Kidney (tissue), 13 donors: ENCODE measurements at regions not wholly inside any gene's neighbourhood (a gene's known extent, or its start where the extent isn't known, plus 50 kb on each side); places are given as distances from the start of the nearest gene placed in this dataset.

Experiments
- DNase-seq, 5 donors: peaks; one replicate each; pipeline ENCODE4 v3.0.0-alpha.2; 2013 to 2020
- FAIRE-seq: peaks from 2 replicates; lab custom pipeline; 2012; peaks lifted over from hg19 to GRCh38; lab: Jason Lieb, UNC
- H3K27ac ChIP-seq, 2 donors: one replicate each; pipeline ENCODE4 v1.7.0; 2013; ENCODE audit warnings: low read depth in 2 of 2, low read length in 2 of 2, inconsistent platforms in 1 of 2
- H3K27me3 ChIP-seq: one replicate; pipeline ENCODE4 v1.7.1; 2013; ENCODE audit warnings: low read length, inconsistent platforms; ENCODE audit not compliant: control insufficient read depth, insufficient read depth
- H3K36me3 ChIP-seq, 3 donors: one replicate each; pipeline versions ENCODE4 v1.7.0 to v1.7.1; 2013; ENCODE audit warnings: low read length in 3 of 3, control low read depth in 1 of 3, inconsistent platforms in 1 of 3; ENCODE audit not compliant: insufficient read depth in 3 of 3, control insufficient read depth in 2 of 3
- H3K4me1 ChIP-seq, 3 donors: one replicate each; pipeline versions ENCODE4 v1.7.0 to v1.7.1; 2013; ENCODE audit warnings: low read length in 3 of 3, inconsistent platforms in 1 of 3, low read depth in 1 of 3; ENCODE audit not compliant: control insufficient read depth in 2 of 3, insufficient read depth in 2 of 3
- H3K4me3 ChIP-seq, 3 donors: one replicate each; pipeline versions ENCODE4 v1.7.0 to v1.8.1; 2013; ENCODE audit warnings: low read length in 3 of 3, control low read depth in 1 of 3, inconsistent platforms in 1 of 3
- H3K9ac ChIP-seq, 3 donors: one replicate each; pipeline versions ENCODE4 v1.7.0 to v1.7.1; 2013; ENCODE audit warnings: low read length in 3 of 3, control low read depth in 1 of 3, inconsistent platforms in 1 of 3
- H3K9me3 ChIP-seq, 3 donors: one replicate each; pipeline versions ENCODE4 v1.7.0 to v1.7.1; 2013; ENCODE audit warnings: low read length in 3 of 3, control low read depth in 1 of 3, inconsistent platforms in 1 of 3; ENCODE audit not compliant: control insufficient read depth in 2 of 3, insufficient read depth in 1 of 3
- intact Hi-C: fragments of 100-400 bp; cut with DNase I; formaldehyde crosslinking; loops from one replicate; pipeline ENCODE4 v1.11.1; 2022
- TF ChIP-seq, protein P1 (sequence below): IDR thresholded peaks from 3 replicates; pipeline ENCODE4 v1.5.1; 2012; ENCODE audit warnings: mild to moderate bottlenecking, moderate library complexity, borderline replicate concordance; ENCODE audit not compliant: insufficient read depth; ENCODE audit errors: extremely low read depth
- donor health status: control.
- donor health status: control.
- donor health status: control.
- donor health status: control.
- donor health status: control.
- donor health status: DM: yes; HTN: yes; CAD: no.
- donor health status: Normal renal cell carcinoma (clear cell type).

DNA sequence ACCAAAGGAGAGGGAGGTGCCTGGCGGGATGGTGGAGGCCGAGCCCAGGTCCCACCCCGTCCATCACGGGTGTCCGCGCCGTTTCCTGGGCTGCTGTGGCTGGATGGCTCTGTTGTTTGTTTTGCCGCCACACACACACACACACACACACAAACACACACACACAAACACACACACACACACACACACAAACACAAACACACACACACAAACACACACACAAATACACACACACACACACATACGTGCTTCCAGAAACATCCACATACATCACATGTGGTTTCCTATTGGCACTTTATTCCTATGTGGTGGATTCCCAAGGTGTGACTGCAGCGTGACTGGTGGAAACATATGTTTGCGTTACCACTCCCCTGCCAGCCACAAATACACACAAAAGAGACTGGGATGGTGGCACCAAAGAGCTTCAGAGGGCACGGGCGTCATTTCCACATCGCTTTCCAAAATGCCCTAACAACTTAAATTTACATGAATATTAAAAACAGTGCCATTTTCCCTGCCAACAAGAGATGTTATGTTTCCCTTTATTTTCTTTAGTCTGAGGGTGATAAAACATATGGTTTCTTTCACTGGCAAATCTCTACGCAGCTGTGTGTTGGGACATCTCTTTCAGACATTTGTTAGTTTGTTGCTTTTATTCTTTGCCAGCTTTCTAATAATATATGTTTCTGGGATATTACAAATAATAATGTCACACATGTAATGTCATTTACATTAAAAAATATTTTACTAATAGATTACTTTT is 356.8 kb downstream of the BRD1 start:
- Histone ChIP-seq H3K4me1 (no peaks in the 10 kb centered on the region), H3K27ac (no peak overlapping the region), H3K9ac (no peak overlapping the region), H3K4me3 (no peak overlapping the region), H3K27me3 (no peaks in the 10 kb centered on the region), H3K36me3 (no peaks in the 10 kb centered on the region), H3K9me3 (no peaks in the 10 kb centered on the region)
- intact Hi-C loops, result no loop called here
- FAIRE-seq (no peak), DNase-seq (peak in 1 of 5 donors; percentile 10)
- TF ChIP-seq, protein P1, sequence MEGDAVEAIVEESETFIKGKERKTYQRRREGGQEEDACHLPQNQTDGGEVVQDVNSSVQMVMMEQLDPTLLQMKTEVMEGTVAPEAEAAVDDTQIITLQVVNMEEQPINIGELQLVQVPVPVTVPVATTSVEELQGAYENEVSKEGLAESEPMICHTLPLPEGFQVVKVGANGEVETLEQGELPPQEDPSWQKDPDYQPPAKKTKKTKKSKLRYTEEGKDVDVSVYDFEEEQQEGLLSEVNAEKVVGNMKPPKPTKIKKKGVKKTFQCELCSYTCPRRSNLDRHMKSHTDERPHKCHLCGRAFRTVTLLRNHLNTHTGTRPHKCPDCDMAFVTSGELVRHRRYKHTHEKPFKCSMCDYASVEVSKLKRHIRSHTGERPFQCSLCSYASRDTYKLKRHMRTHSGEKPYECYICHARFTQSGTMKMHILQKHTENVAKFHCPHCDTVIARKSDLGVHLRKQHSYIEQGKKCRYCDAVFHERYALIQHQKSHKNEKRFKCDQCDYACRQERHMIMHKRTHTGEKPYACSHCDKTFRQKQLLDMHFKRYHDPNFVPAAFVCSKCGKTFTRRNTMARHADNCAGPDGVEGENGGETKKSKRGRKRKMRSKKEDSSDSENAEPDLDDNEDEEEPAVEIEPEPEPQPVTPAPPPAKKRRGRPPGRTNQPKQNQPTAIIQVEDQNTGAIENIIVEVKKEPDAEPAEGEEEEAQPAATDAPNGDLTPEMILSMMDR, result no peak

GRCh38 chr22:49469896-49470740 is 357.6 kb downstream of the BRD1 start:
- DNase-seq (peak in 1 of 5 donors; percentile 25), FAIRE-seq (no peak)
- Histone ChIP-seq H3K4me3 (no peak overlapping the region), H3K4me1 (no peaks in the 10 kb centered on the region), H3K9me3 (no peaks in the 10 kb centered on the region), H3K36me3 (no peaks in the 10 kb centered on the region), H3K27me3 (no peaks in the 10 kb centered on the region), H3K27ac (no peak overlapping the region), H3K9ac (no peak overlapping the region)
- TF ChIP-seq, protein P1, result no peak
- intact Hi-C loops, result no loop called here

DNA sequence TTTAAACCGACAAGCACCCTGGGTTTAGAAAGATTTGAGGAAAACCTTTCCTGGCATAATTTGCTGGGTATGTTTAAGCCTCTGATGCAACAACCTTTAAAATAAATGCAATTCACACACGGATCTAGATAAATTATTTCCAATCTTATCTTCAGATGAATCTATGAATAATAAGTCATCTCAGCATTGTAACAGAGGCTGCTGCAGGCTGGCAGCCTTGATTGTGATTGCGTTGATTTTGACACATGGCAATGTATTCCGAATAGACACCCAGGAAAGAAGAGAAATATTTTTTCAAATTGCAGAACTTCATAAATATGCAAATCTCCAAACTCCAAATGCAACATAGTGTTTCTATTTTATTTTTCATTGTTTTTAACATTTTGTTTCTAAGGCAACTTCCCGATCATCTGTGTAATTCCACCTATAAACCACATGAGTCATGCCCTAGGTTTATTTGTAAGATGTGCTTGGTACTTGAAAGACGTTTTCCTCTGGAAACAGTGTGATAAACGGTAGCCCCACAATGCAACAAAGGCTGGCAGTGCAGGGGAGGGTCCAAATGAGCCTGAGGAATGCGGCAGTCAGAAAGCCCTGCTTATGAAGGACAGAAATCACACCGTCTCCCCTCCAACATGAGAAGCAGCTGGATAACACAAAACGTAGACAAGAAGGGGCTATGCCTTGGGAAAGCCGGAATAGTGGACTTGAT is 359.0 kb downstream of the BRD1 start:
- no peak overlapping the region for H3K27ac ChIP-seq
- H3K4me1 ChIP-seq, result no peaks in the 10 kb centered on the region
- no peaks in the 10 kb centered on the region for H3K27me3 ChIP-seq
- DNase-seq, result peak in 1 of 5 donors; percentile 16
- FAIRE-seq, result no peak
- intact Hi-C loops, result no loop called here
- no peaks in the 10 kb centered on the region for H3K36me3 ChIP-seq
- H3K4me3 ChIP-seq, result no peak overlapping the region
- TF ChIP-seq, protein P1, result no peak
- no peaks in the 10 kb centered on the region for H3K9me3 ChIP-seq
- no peak overlapping the region for H3K9ac ChIP-seq
